HepG2 (cell line): ENCODE measurements at regions not wholly inside any gene's neighbourhood (a gene's known extent, or its start where the extent isn't known, plus 50 kb on each side); places are given as distances from the start of the nearest gene placed in this dataset.

Source experiments
- AGO1 ChIP-seq: fragments of 200-400 bp; formaldehyde crosslinking; IDR thresholded peaks from 2 replicates; pipeline ENCODE4 v1.6.1; 2017; ENCODE audit warnings: mild to moderate bottlenecking, low read depth, low read length, moderate library complexity; ENCODE audit not compliant: poor library complexity, severe bottlenecking
- EED ChIP-seq: sonication (generic); formaldehyde crosslinking; IDR thresholded peaks from 2 replicates; pipeline ENCODE4 v1.5.0; 2020; ENCODE audit warnings: mild to moderate bottlenecking, missing genetic modification reagents
- ELF3 ChIP-seq: IDR thresholded peaks from 2 replicates; pipeline ENCODE4 v1.6.1; 2016; ENCODE audit warnings: missing genetic modification reagents, missing compliant biosample characterization
- ELF4 ChIP-seq: sonication (generic); formaldehyde crosslinking; IDR thresholded peaks from 2 replicates; pipeline ENCODE4 v1.5.0; 2020; ENCODE audit warnings: missing genetic modification reagents, mild to moderate bottlenecking, moderate library complexity, borderline replicate concordance
- ERF ChIP-seq: IDR thresholded peaks from 2 replicates; pipeline ENCODE4 v1.6.1; 2018; ENCODE audit warnings: missing biosample characterization, missing genetic modification reagents
- GATAD1 ChIP-seq: IDR thresholded peaks from 2 replicates; pipeline ENCODE4 v1.6.1; 2016; ENCODE audit warnings: missing genetic modification reagents, missing compliant biosample characterization
- GTF2F1 ChIP-seq: fragments of 150-350 bp; IDR thresholded peaks from 2 replicates; pipeline ENCODE4 v1.6.1; 2014; ENCODE audit warnings: low read length
- KDM4B ChIP-seq: sonication (generic); formaldehyde crosslinking; IDR thresholded peaks from 2 replicates; pipeline ENCODE4 v1.4.0; 2020; ENCODE audit warnings: missing genetic modification reagents
- MIER2 ChIP-seq: IDR thresholded peaks from 2 replicates; pipeline ENCODE4 v1.6.1; 2016; ENCODE audit warnings: missing biosample characterization, missing genetic modification reagents
- MZF1 ChIP-seq: sonication (generic); formaldehyde crosslinking; IDR thresholded peaks from 2 replicates; pipeline ENCODE4 v1.8.1; 2023; ENCODE audit warnings: mild to moderate bottlenecking, missing genetic modification reagents, borderline replicate concordance
- NCOA2 ChIP-seq: sonication (generic); formaldehyde crosslinking; IDR thresholded peaks from 2 replicates; pipeline ENCODE4 v1.8.0; 2022; ENCODE audit warnings: inconsistent platforms
- NR2F6 ChIP-seq, 2 experiments: IDR thresholded peaks; 2 replicates each; pipeline ENCODE4 v1.6.1; 2016; ENCODE audit warnings: antibody characterized with exemption in 1 of 2, mild to moderate bottlenecking in 1 of 2
- PHB2 ChIP-seq: fragments of 450-650 bp; IDR thresholded peaks from 2 replicates; pipeline ENCODE4 v1.6.1; 2018; ENCODE audit not compliant: partially characterized antibody
- RAD51 ChIP-seq: fragments of 450-650 bp; IDR thresholded peaks from 2 replicates; pipeline ENCODE4 v1.6.1; 2016; ENCODE audit warnings: borderline replicate concordance
- RFX1 ChIP-seq: fragments of 450-650 bp; IDR thresholded peaks from 2 replicates; pipeline ENCODE4 v1.6.1; 2017
- SIX1 ChIP-seq: sonication (generic); formaldehyde crosslinking; IDR thresholded peaks from 2 replicates; pipeline ENCODE4 v1.4.0; 2020; ENCODE audit warnings: missing genetic modification reagents, borderline replicate concordance
- SP4 ChIP-seq: sonication (generic); formaldehyde crosslinking; IDR thresholded peaks from 2 replicates; pipeline ENCODE4 v1.8.1; 2023; ENCODE audit warnings: mild to moderate bottlenecking, missing genetic modification reagents
- THAP11 ChIP-seq: IDR thresholded peaks from 2 replicates; pipeline ENCODE4 v1.6.1; 2016; ENCODE audit warnings: missing biosample characterization, missing genetic modification reagents
- ZNF10 ChIP-seq: sonication (generic); formaldehyde crosslinking; IDR thresholded peaks from 2 replicates; pipeline ENCODE4 v1.4.0; 2020; ENCODE audit warnings: mild to moderate bottlenecking, low read depth, missing genetic modification reagents, borderline replicate concordance
- ZNF550 ChIP-seq: sonication (generic); formaldehyde crosslinking; IDR thresholded peaks from 2 replicates; pipeline ENCODE4 v1.4.0; 2020; ENCODE audit warnings: mild to moderate bottlenecking, missing genetic modification reagents, borderline replicate concordance
- ZNF747 ChIP-seq: sonication (generic); formaldehyde crosslinking; IDR thresholded peaks from 2 replicates; pipeline ENCODE4 v1.8.1; 2023; ENCODE audit warnings: missing genetic modification reagents, mild to moderate bottlenecking, borderline replicate concordance
- ZNF839 ChIP-seq: sonication (generic); formaldehyde crosslinking; IDR thresholded peaks from 2 replicates; pipeline ENCODE4 v1.4.0; 2020; ENCODE audit warnings: missing genetic modification reagents, mild to moderate bottlenecking, borderline replicate concordance
- TF ChIP-seq, protein P1 (sequence below): sonication (generic); formaldehyde crosslinking; IDR thresholded peaks from 2 replicates; pipeline ENCODE4 v1.5.0; 2020; ENCODE audit warnings: mild to moderate bottlenecking, missing genetic modification reagents
- TF ChIP-seq, protein P2 (sequence below): sonication (generic); formaldehyde crosslinking; IDR thresholded peaks from 2 replicates; pipeline ENCODE4 v1.4.0; 2020; ENCODE audit warnings: mild to moderate bottlenecking, missing genetic modification reagents
- TF ChIP-seq, protein P3 (sequence below): sonication (generic); formaldehyde crosslinking; IDR thresholded peaks from 2 replicates; pipeline ENCODE4 v1.4.0; 2020; ENCODE audit warnings: missing genetic modification reagents
- TF ChIP-seq, protein P4 (sequence below): sonication (generic); formaldehyde crosslinking; IDR thresholded peaks from 2 replicates; pipeline ENCODE4 v1.4.0; 2020; ENCODE audit warnings: missing genetic modification reagents

DNA sequence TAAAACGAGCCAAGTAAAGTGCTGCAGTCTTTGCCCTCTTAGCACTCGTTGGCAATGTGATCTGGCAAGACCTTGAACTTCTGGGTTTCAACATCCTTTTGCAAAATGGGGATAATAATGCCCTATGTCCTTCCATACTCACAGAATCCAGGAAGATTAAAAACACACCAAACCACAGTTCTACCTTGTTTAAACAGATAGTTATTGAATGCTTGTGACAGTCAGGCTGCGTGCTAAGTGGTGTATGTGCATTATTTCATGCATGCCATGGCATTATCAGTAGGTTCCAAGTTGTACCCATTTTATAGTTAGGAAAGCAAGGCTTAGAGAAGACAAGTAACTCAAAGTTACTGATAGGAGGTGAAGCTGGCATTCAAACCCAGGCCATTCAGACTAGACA lies 308.6 kb upstream of the PROX1 start (continued):
- TF ChIP-seq, protein P1, sequence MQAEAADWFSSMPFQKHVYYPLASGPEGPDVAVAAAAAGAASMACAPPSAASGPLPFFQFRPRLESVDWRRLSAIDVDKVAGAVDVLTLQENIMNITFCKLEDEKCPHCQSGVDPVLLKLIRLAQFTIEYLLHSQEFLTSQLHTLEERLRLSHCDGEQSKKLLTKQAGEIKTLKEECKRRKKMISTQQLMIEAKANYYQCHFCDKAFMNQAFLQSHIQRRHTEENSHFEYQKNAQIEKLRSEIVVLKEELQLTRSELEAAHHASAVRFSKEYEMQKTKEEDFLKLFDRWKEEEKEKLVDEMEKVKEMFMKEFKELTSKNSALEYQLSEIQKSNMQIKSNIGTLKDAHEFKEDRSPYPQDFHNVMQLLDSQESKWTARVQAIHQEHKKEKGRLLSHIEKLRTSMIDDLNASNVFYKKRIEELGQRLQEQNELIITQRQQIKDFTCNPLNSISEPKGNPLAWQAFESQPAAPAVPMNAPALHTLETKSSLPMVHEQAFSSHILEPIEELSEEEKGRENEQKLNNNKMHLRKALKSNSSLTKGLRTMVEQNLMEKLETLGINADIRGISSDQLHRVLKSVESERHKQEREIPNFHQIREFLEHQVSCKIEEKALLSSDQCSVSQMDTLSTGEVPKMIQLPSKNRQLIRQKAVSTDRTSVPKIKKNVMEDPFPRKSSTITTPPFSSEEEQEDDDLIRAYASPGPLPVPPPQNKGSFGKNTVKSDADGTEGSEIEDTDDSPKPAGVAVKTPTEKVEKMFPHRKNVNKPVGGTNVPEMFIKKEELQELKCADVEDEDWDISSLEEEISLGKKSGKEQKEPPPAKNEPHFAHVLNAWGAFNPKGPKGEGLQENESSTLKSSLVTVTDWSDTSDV (CRISPR knock-in tag), result no peak
- TF ChIP-seq SP4 (CRISPR knock-in tag), result no peak
- TF ChIP-seq, protein P2, sequence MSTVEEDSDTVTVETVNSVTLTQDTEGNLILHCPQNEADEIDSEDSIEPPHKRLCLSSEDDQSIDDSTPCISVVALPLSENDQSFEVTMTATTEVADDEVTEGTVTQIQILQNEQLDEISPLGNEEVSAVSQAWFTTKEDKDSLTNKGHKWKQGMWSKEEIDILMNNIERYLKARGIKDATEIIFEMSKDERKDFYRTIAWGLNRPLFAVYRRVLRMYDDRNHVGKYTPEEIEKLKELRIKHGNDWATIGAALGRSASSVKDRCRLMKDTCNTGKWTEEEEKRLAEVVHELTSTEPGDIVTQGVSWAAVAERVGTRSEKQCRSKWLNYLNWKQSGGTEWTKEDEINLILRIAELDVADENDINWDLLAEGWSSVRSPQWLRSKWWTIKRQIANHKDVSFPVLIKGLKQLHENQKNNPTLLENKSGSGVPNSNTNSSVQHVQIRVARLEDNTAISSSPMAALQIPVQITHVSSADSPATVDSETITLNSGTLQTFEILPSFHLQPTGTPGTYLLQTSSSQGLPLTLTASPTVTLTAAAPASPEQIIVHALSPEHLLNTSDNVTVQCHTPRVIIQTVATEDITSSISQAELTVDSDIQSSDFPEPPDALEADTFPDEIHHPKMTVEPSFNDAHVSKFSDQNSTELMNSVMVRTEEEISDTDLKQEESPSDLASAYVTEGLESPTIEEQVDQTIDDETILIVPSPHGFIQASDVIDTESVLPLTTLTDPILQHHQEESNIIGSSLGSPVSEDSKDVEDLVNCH (CRISPR knock-in tag), result no peak
- no peak for TF ChIP-seq THAP11 (CRISPR knock-in tag)
- TF ChIP-seq GATAD1 (CRISPR knock-in tag), result no peak
- TF ChIP-seq NCOA2, result peak; percentile 28; the same call in 1 of the 2 replicates
- TF ChIP-seq, protein P3, sequence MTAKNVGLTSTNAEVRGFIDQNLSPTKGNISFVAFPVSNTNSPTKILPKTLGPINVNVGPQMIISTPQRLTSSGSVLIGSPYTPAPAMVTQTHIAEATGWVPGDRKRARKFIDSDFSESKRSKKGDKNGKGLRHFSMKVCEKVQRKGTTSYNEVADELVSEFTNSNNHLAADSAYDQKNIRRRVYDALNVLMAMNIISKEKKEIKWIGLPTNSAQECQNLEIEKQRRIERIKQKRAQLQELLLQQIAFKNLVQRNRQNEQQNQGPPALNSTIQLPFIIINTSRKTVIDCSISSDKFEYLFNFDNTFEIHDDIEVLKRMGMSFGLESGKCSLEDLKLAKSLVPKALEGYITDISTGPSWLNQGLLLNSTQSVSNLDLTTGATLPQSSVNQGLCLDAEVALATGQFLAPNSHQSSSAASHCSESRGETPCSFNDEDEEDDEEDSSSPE (CRISPR knock-in tag), result no peak
- no peak for TF ChIP-seq ZNF839 (CRISPR knock-in tag)
- TF ChIP-seq ZNF550 (CRISPR knock-in tag), result no peak
- TF ChIP-seq PHB2, result no peak
- TF ChIP-seq, protein P4, sequence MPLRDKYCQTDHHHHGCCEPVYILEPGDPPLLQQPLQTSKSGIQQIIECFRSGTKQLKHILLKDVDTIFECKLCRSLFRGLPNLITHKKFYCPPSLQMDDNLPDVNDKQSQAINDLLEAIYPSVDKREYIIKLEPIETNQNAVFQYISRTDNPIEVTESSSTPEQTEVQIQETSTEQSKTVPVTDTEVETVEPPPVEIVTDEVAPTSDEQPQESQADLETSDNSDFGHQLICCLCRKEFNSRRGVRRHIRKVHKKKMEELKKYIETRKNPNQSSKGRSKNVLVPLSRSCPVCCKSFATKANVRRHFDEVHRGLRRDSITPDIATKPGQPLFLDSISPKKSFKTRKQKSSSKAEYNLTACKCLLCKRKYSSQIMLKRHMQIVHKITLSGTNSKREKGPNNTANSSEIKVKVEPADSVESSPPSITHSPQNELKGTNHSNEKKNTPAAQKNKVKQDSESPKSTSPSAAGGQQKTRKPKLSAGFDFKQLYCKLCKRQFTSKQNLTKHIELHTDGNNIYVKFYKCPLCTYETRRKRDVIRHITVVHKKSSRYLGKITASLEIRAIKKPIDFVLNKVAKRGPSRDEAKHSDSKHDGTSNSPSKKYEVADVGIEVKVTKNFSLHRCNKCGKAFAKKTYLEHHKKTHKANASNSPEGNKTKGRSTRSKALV (CRISPR knock-in tag), result no peak
- no peak for TF ChIP-seq RFX1
- no peak for TF ChIP-seq EED (CRISPR knock-in tag)
- TF ChIP-seq MZF1 (CRISPR knock-in tag), result 0 out of 2 replicates have a peak, but pooled peaks have one; percentile 35
- no peak for TF ChIP-seq ZNF747 (CRISPR knock-in tag)
- TF ChIP-seq ELF4 (CRISPR knock-in tag), result no peak
- TF ChIP-seq NR2F6 (IDR thresholded peaks at IDR 0.05), result no peak
- TF ChIP-seq NR2F6 (CRISPR knock-in tag; IDR thresholded peaks at IDR 0.05), result no peak
- TF ChIP-seq ELF3, result 0 out of 2 replicates have a peak, but pooled peaks have one; percentile 22
- no peak for TF ChIP-seq ZNF10 (CRISPR knock-in tag)
- no peak for TF ChIP-seq AGO1
- no peak for TF ChIP-seq KDM4B (CRISPR knock-in tag)
- no peak for TF ChIP-seq ERF
- no peak for TF ChIP-seq GTF2F1
- TF ChIP-seq RAD51, result no peak
- no peak for TF ChIP-seq MIER2 (CRISPR knock-in tag)
- TF ChIP-seq SIX1, result no peak
